ENCODE measurements at regions not wholly inside any gene's neighbourhood (a gene's known extent, or its start where the extent isn't known, plus 50 kb on each side); places are given as distances from the start of the nearest gene placed in this dataset.

DNA sequence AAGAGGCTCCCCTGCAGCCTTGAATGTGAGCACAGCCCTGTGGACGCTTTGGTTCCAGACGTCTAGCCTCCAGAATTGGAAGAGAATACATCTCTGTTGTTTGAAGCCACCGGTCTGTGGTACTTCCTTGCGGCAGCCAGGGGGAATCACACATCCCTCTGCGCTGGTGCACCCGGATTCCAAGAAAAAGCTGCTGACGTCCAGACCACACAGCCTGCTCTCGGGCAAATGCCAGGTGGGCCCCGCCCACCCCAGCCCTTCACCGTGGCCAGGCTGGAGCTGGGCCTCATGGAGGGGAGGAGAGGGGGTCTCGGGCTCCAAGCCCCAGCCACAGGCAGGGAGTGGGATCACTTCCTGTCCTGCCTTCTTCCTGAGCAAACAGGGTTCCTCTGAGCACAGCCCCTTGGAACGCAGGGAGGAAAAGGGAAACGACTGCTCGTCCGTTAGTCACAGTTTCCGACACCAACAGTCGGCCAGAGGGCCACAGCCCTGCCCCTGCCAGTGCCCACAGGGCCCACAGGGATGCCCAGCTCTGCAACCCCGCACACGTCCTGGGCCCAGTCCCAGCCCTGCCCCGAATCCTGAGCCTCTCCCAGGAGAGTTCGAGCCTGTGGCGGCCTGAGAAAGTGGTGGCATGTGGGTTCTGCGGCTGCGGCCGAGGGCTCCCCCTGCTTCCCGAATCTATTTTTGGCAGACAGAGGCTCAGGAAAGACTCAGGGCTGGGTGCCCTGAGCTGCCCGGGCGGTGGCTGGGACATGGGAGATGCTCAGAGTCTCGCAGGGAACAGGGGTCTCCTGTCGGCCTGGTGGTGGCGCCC, 85.3 kb downstream of the RFLNA start:
- peaks cover 10% of the 10 kb centered on the region for H3K36me3 Mint-ChIP-seq
- DNase-seq: no peak
- no peak overlapping the region for H3K4me3 ChIP-seq (ENCODE audit: low read depth, low read length)
- H3K4me1 Mint-ChIP-seq: peaks cover 0 to 4% (median 2%) of the 10 kb centered on the region in 4 donors
- H3K27ac ChIP-seq (ENCODE audit: insufficient read depth, low read length, poor library complexity, severe bottlenecking): no peak overlapping the region
- no peaks in the 10 kb centered on the region for H3K4me1 ChIP-seq (ENCODE audit: control insufficient read depth, insufficient read depth, low read length, poor library complexity, severe bottlenecking)
- H3K27me3 Mint-ChIP-seq: no peaks in the 10 kb centered on the region
- H3K4me3 Mint-ChIP-seq: no peak overlapping the region
- ATAC-seq (ENCODE audit: low read depth in 2 of 2): peak in 1 of 2 donors; percentile 7
- H3K9me3 Mint-ChIP-seq: no peaks in the 10 kb centered on the region
- H3K36me3 ChIP-seq (ENCODE audit: control insufficient read depth, insufficient read depth, low read length): peaks cover 32% of the 10 kb centered on the region
- H3K27me3 ChIP-seq (ENCODE audit: control insufficient read depth, insufficient read depth, low read length): no peaks in the 10 kb centered on the region
- peak overlapping the region in 1 of 3 donors; percentile 75 for H3K27ac Mint-ChIP-seq
- H3K9me3 ChIP-seq (ENCODE audit: control insufficient read depth in 2 of 2, low read length in 2 of 2): no peaks in the 10 kb centered on the region

DNA sequence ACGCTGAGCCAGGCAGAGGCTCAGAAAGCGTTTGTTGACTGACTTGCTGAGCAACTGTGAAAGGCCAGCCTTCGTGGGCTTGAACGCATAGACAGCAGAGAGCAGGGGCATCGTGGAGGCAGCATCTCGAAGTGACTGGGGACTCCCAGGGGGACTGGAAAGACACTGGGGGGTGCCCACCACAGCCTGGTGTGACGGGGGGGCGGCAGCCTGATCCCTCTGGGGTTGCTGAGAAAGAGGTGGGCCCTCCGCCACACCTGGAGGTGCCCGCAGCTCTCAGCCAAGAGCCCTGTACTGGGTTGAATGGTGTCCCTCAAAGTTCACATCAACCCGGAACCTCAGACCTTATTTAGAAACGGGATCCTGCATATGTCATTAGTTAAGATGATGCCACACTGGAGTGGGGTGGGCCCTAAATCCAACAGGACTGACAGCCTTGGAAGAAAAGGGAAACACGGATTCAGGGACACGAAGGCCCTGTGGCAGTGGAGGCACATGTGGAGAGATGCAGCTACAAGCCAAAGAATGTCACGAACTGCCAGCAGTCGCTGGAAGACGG, 84.6 kb downstream of the RFLNA start:
- no peak for DNase-seq
- ATAC-seq (ENCODE audit: low read depth in 2 of 2): no peak
- H3K36me3 Mint-ChIP-seq: peaks cover 10% of the 10 kb centered on the region

DNA sequence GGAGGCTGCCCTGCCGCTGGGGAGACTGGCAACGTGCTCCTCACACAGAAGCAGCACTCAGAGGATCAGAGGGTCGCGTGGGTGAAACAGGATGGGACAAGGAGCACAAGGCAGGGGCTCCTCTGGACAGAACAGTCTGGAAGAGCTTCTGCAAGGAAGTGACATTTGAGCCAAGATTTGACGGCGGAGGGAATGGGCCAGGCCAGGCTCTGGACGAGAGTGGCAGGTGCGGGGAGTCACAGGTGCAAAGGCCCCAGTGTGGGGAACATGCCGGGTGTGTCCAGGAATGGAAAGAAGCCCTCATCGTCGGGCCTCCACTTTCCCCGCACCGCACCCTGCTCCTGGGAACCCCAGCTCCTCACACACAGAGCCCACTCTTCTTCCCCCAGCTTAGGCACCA, 84.0 kb downstream of the RFLNA start:
- H3K27ac ChIP-seq (ENCODE audit: insufficient read depth, low read length, poor library complexity, severe bottlenecking): no peak overlapping the region
- no peaks in the 10 kb centered on the region for H3K9me3 Mint-ChIP-seq
- H3K27me3 Mint-ChIP-seq: no peaks in the 10 kb centered on the region
- H3K4me1 Mint-ChIP-seq: peaks cover 0 to 4% (median 2%) of the 10 kb centered on the region in 4 donors
- no peaks in the 10 kb centered on the region for H3K4me1 ChIP-seq (ENCODE audit: control insufficient read depth, insufficient read depth, low read length, poor library complexity, severe bottlenecking)
- no peak overlapping the region for H3K4me3 Mint-ChIP-seq
- peak overlapping the region in 1 of 3 donors; percentile 59 for H3K27ac Mint-ChIP-seq
- no peak for DNase-seq
- no peak for ATAC-seq (ENCODE audit: low read depth in 2 of 2)
- no peaks in the 10 kb centered on the region for H3K9me3 ChIP-seq (ENCODE audit: control insufficient read depth in 2 of 2, low read length in 2 of 2)
- H3K36me3 Mint-ChIP-seq: peaks cover 10% of the 10 kb centered on the region
- no peaks in the 10 kb centered on the region for H3K27me3 ChIP-seq (ENCODE audit: control insufficient read depth, insufficient read depth, low read length)
- peaks cover 37% of the 10 kb centered on the region for H3K36me3 ChIP-seq (ENCODE audit: control insufficient read depth, insufficient read depth, low read length)
- H3K4me3 ChIP-seq (ENCODE audit: low read depth, low read length): no peak overlapping the region

More for the DNA sequence above, 84.6 kb downstream of the RFLNA start:
- H3K4me3 ChIP-seq (ENCODE audit: low read depth, low read length): no peak overlapping the region
- H3K27ac ChIP-seq (ENCODE audit: insufficient read depth, low read length, poor library complexity, severe bottlenecking): no peak overlapping the region
- no peak overlapping the region for H3K4me3 Mint-ChIP-seq
- H3K27me3 ChIP-seq (ENCODE audit: control insufficient read depth, insufficient read depth, low read length): no peaks in the 10 kb centered on the region
- H3K4me1 ChIP-seq (ENCODE audit: control insufficient read depth, insufficient read depth, low read length, poor library complexity, severe bottlenecking): no peaks in the 10 kb centered on the region
- no peaks in the 10 kb centered on the region for H3K9me3 Mint-ChIP-seq
- peaks cover 37% of the 10 kb centered on the region for H3K36me3 ChIP-seq (ENCODE audit: control insufficient read depth, insufficient read depth, low read length)
- peaks cover 0 to 4% (median 2%) of the 10 kb centered on the region in 4 donors for H3K4me1 Mint-ChIP-seq
- H3K27me3 Mint-ChIP-seq: no peaks in the 10 kb centered on the region
- peak overlapping the region in 1 of 3 donors; percentile 75 for H3K27ac Mint-ChIP-seq
- no peaks in the 10 kb centered on the region for H3K9me3 ChIP-seq (ENCODE audit: control insufficient read depth in 2 of 2, low read length in 2 of 2)

DNA sequence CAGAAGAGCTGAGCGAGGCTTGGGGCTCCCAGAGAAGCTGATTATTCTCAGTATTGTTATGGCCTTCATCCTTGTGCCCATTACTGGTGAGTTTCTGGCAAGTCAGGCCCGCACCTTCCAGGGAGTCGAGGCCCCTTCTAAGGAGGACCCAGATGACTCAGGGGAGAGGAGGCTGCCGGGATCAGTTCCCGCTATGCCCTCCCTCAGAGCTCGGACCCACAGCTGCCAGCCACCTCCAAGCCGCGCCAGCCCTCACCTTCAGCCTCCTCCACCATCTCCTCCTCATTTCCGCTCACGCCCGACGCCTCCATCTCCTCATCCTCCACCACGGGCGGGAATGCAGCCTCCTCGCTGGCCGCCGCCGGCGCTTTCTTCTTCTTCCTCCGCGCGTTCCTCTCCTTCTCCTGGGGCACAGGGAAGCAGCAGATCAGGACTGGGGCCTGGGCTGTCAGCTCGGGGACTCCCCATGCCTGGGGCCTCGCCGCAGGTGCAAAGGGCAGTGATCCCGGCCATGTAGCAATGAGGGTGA, 83.2 kb downstream of the RFLNA start:
- H3K27ac Mint-ChIP-seq: no peak overlapping the region
- no peaks in the 10 kb centered on the region for H3K27me3 ChIP-seq (ENCODE audit: control insufficient read depth, insufficient read depth, low read length)
- no peak overlapping the region for H3K4me3 ChIP-seq (ENCODE audit: low read depth, low read length)
- H3K9me3 ChIP-seq (ENCODE audit: control insufficient read depth in 2 of 2, low read length in 2 of 2): no peaks in the 10 kb centered on the region
- H3K36me3 Mint-ChIP-seq: peaks cover 10% of the 10 kb centered on the region
- DNase-seq (no peak), ATAC-seq (ENCODE audit: low read depth in 2 of 2) (no peak)
- H3K4me1 ChIP-seq (ENCODE audit: control insufficient read depth, insufficient read depth, low read length, poor library complexity, severe bottlenecking): no peaks in the 10 kb centered on the region
- no peaks in the 10 kb centered on the region for H3K27me3 Mint-ChIP-seq
- no peaks in the 10 kb centered on the region for H3K9me3 Mint-ChIP-seq
- H3K27ac ChIP-seq (ENCODE audit: insufficient read depth, low read length, poor library complexity, severe bottlenecking): no peak overlapping the region
- H3K4me1 Mint-ChIP-seq: peaks cover 0 to 4% (median 2%) of the 10 kb centered on the region in 4 donors
- H3K36me3 ChIP-seq (ENCODE audit: control insufficient read depth, insufficient read depth, low read length): peaks cover 31% of the 10 kb centered on the region
- no peak overlapping the region for H3K4me3 Mint-ChIP-seq

DNA sequence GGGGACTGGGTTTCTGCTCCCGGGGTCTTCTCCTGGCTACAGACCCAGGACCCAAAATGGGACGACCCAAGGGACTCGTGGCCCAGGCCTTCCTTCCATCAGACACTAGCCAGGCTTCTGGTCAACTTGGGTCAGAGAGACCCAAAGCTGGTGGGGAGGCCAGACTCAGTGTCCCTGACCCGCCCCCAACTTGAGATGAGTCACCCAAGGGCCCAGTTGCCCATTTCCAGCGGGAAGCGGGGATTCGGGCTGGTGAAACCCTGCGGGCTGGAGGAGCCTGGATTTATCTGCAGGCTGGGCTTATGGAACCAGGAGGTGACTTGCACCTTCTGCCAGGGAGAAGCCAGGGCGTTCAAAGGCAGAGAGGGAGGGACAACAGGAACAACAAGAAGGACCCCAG, 81.5 kb downstream of the RFLNA start:
- Histone ChIP-seq H3K4me1 (ENCODE audit: control insufficient read depth, insufficient read depth, low read length, poor library complexity, severe bottlenecking) (no peaks in the 10 kb centered on the region), H3K36me3 (ENCODE audit: control insufficient read depth, insufficient read depth, low read length) (peaks cover 36% of the 10 kb centered on the region), H3K4me3 (ENCODE audit: low read depth, low read length) (no peak overlapping the region), H3K27ac (ENCODE audit: insufficient read depth, low read length, poor library complexity, severe bottlenecking) (no peak overlapping the region), H3K9me3 (ENCODE audit: control insufficient read depth in 2 of 2, low read length in 2 of 2) (no peaks in the 10 kb centered on the region), H3K27me3 (ENCODE audit: control insufficient read depth, insufficient read depth, low read length) (no peaks in the 10 kb centered on the region)
- H3K27me3 Mint-ChIP-seq: no peaks in the 10 kb centered on the region
- ATAC-seq (ENCODE audit: low read depth in 2 of 2) (no peak), DNase-seq (no peak)
- peaks cover 0 to 2% (median 1%) of the 10 kb centered on the region in 4 donors for H3K4me1 Mint-ChIP-seq
- H3K36me3 Mint-ChIP-seq: peaks cover 6% of the 10 kb centered on the region
- no peaks in the 10 kb centered on the region for H3K9me3 Mint-ChIP-seq
- no peak overlapping the region for H3K27ac Mint-ChIP-seq
- H3K4me3 Mint-ChIP-seq: no peak overlapping the region

DNA sequence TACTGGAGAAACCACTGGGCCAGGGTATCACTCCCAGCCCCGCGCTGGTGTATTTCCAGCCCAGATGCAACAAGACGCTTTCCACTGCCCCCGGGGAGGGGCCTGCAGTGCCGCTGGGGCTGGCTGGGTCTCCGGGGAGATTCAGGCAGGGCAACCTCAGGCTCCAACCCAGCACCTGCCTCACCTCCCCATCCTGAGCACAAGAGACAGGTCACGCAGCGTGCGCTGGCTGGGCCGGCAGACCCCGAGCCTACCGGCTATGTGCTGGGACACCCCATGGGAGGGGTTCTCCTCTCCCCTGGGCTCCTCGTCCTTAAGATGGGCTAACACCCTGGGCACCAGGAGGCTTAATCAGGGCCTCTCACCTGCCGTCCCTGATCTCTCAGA, 80.9 kb downstream of the RFLNA start:
- Mint-ChIP-seq H3K27me3 (no peaks in the 10 kb centered on the region), H3K36me3 (no peaks in the 10 kb centered on the region), H3K27ac (no peak overlapping the region), H3K9me3 (no peaks in the 10 kb centered on the region), H3K4me3 (no peak overlapping the region), H3K4me1 (no peaks in the 10 kb centered on the region)
- no peaks in the 10 kb centered on the region for H3K9me3 ChIP-seq (ENCODE audit: control insufficient read depth in 2 of 2, low read length in 2 of 2)
- no peak for ATAC-seq (ENCODE audit: low read depth in 2 of 2)
- H3K27me3 ChIP-seq (ENCODE audit: control insufficient read depth, insufficient read depth, low read length): no peaks in the 10 kb centered on the region
- no peak overlapping the region for H3K27ac ChIP-seq (ENCODE audit: insufficient read depth, low read length, poor library complexity, severe bottlenecking)
- peaks cover 36% of the 10 kb centered on the region for H3K36me3 ChIP-seq (ENCODE audit: control insufficient read depth, insufficient read depth, low read length)
- H3K4me3 ChIP-seq (ENCODE audit: low read depth, low read length): no peak overlapping the region
- no peaks in the 10 kb centered on the region for H3K4me1 ChIP-seq (ENCODE audit: control insufficient read depth, insufficient read depth, low read length, poor library complexity, severe bottlenecking)
- DNase-seq: no peak

DNA sequence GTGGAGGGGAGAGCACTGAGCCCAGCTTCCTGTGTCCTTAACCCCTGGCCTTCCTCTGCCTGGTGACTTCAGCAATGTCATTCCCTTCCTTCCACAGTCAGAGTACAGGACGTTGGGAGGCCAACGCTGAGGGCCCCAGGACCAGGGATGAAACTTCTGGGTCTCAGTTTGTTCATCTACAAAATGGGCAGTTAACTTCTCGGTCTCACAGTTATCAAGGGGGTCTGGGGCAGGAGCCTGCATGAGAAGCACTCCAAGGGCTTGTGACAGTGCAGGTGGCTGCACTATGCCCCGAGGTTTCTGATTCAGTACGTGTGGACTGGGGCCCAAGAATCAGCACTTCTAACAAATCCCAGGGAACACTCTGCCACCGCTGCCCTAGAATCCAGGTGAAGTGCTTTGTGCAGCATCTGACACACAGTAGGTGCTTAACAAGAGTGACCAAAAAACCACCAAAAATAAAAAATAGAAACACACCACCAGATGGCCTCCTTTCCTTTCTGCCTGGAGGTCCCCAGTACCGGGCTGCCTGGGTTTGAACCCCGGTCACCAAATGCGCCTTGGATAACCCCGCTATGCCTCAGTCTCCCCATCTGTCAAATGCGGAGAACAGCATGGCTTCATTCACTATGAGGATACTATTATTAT, 80.4 kb downstream of the RFLNA start:
- no peak overlapping the region for H3K4me3 ChIP-seq (ENCODE audit: low read depth, low read length)
- H3K9me3 ChIP-seq (ENCODE audit: control insufficient read depth in 2 of 2, low read length in 2 of 2): no peaks in the 10 kb centered on the region
- H3K36me3 Mint-ChIP-seq: no peaks in the 10 kb centered on the region
- no peaks in the 10 kb centered on the region for H3K27me3 ChIP-seq (ENCODE audit: control insufficient read depth, insufficient read depth, low read length)
- H3K4me1 Mint-ChIP-seq: no peaks in the 10 kb centered on the region
- ATAC-seq (ENCODE audit: low read depth in 2 of 2) (no peak), DNase-seq (no peak)
- H3K27ac ChIP-seq (ENCODE audit: insufficient read depth, low read length, poor library complexity, severe bottlenecking): no peak overlapping the region
- H3K9me3 Mint-ChIP-seq: no peaks in the 10 kb centered on the region
- no peaks in the 10 kb centered on the region for H3K27me3 Mint-ChIP-seq
- no peak overlapping the region for H3K4me3 Mint-ChIP-seq
- peak overlapping the region in 2 of 3 donors; percentile 62 to 71 for H3K27ac Mint-ChIP-seq
- H3K4me1 ChIP-seq (ENCODE audit: control insufficient read depth, insufficient read depth, low read length, poor library complexity, severe bottlenecking): no peaks in the 10 kb centered on the region
- H3K36me3 ChIP-seq (ENCODE audit: control insufficient read depth, insufficient read depth, low read length): peaks cover 40% of the 10 kb centered on the region
